ENCODE measurements at regions not wholly inside any gene's neighbourhood (a gene's known extent, or its start where the extent isn't known, plus 50 kb on each side); places are given as distances from the start of the nearest gene placed in this dataset.

DNA sequence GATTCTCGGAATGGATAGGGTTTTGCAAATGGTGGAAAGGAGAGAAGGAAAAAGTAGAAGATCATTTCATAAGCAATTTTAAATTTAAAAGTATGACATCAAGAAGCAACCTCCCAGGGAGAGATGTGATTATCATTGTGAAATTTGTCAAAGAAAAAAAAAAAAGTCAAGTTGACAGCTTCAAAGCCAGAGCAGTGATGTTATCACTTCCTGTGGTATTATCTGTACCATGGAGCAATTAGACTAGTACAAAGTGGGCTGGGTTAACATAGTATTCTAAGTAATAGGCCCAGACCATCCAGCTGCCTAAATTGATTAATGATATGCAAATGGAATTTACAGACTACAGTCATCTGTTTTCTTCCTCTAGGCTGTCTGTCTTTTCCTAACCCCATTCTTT lies 84.0 kb upstream of the NPY start:
- TF ChIP-seq POLR2A (IDR thresholded peaks at IDR 0.05) = no peak
- TF ChIP-seq CTCF (IDR thresholded peaks at IDR 0.05) = no peak
